ENCODE measurements at regions not wholly inside any gene's neighbourhood (a gene's known extent, or its start where the extent isn't known, plus 50 kb on each side); places are given as distances from the start of the nearest gene placed in this dataset.

GRCh38 chr1:38616846-38617245 lies 242.7 kb downstream of the RRAGC start:
- TF ChIP-seq POLR2AphosphoS5 (IDR thresholded peaks at IDR 0.05) (no peak), CTCF (IDR thresholded peaks at IDR 0.05) (no peak)

All from breast epithelium (tissue), 3 donors.